ENCODE measurements at regions not wholly inside any gene's neighbourhood (a gene's known extent, or its start where the extent isn't known, plus 50 kb on each side); places are given as distances from the start of the nearest gene placed in this dataset.

- CTCF ChIA-PET (ENCODE audit: unreplicated experiment), result no interaction called here
- intact Hi-C loops (cut with micrococcal nuclease; ENCODE audit: unreplicated experiment), result no loop called here
These were observed 77.3 kb upstream of the LTA4H start for GRCh38 chr12:96112733-96113132.

GRCh38 chr12:96117460-96117859 is 76.7 kb upstream of the ELK3 start:
- H3K4me3 ChIP-seq (ENCODE audit: low read depth, low read length, poor library complexity, severe bottlenecking), result no peak overlapping the region
- H2AFZ ChIP-seq (ENCODE audit: low read length), result no peak overlapping the region

More at GRCh38 chr12:96112733-96113132, 77.3 kb upstream of the LTA4H start:
- TF ChIP-seq CTCF (conservative IDR thresholded peaks at IDR 0.05; ENCODE audit: low read length) (no peak), EZH2phosphoT487 (IDR thresholded peaks at IDR 0.05; ENCODE audit: borderline replicate concordance, low read depth, low read length) (no peak)
- Histone ChIP-seq H3K27ac (ENCODE audit: low read depth, low read length, poor library complexity, severe bottlenecking) (no peak overlapping the region), H4K20me1 (ENCODE audit: insufficient read depth, low read length) (no peaks in the 10 kb centered on the region), H3K9me2 (ENCODE audit: insufficient read depth, low read length) (no peaks in the 10 kb centered on the region), H3K36me3 (ENCODE audit: insufficient read depth, low read length) (no peaks in the 10 kb centered on the region), H3K4me1 (ENCODE audit: insufficient read depth, low read length, poor library complexity, severe bottlenecking) (no peaks in the 10 kb centered on the region), H3K4me3 (ENCODE audit: low read depth, low read length, poor library complexity, severe bottlenecking) (no peak overlapping the region), H3K79me2 (ENCODE audit: insufficient read depth, low read depth, low read length) (no peaks in the 10 kb centered on the region), H2AFZ (ENCODE audit: low read length) (no peak overlapping the region), H3K4me2 (ENCODE audit: low read length) (no peak overlapping the region), H3K9me3 (ENCODE audit: low read length) (no peaks in the 10 kb centered on the region)
- DNase-seq (ENCODE audit: low spot score), result no peak
- BruUV-seq (replicated peaks), result no TSS peak
- POLR2A ChIA-PET, result interaction anchor here (1.2 kb wide), 1 partner anchor 8 kb away, joined by 6 read pairs; no protein-coding TSS in a partner anchor

More at GRCh38 chr12:96117460-96117859, 76.7 kb upstream of the ELK3 start:
- TF ChIP-seq CTCF (conservative IDR thresholded peaks at IDR 0.05; ENCODE audit: low read length) (no peak), EZH2phosphoT487 (IDR thresholded peaks at IDR 0.05; ENCODE audit: borderline replicate concordance, low read depth, low read length) (no peak)
- ChIA-PET CTCF (ENCODE audit: unreplicated experiment) (no interaction called here), POLR2A (interaction anchor here (0.6 to 1.6 kb wide), 3 partner anchors 8 to 1881 kb away, joined by 3 to 9 read pairs (median 3); no protein-coding TSS in a partner anchor)
- H3K9me2 ChIP-seq (ENCODE audit: insufficient read depth, low read length), result no peaks in the 10 kb centered on the region
- no peak overlapping the region for H3K27ac ChIP-seq (ENCODE audit: low read depth, low read length, poor library complexity, severe bottlenecking)
- no peaks in the 10 kb centered on the region for H3K36me3 ChIP-seq (ENCODE audit: insufficient read depth, low read length)
- no peaks in the 10 kb centered on the region for H3K79me2 ChIP-seq (ENCODE audit: insufficient read depth, low read depth, low read length)
- H4K20me1 ChIP-seq (ENCODE audit: insufficient read depth, low read length), result no peaks in the 10 kb centered on the region
- no peak overlapping the region for H3K4me2 ChIP-seq (ENCODE audit: low read length)
- intact Hi-C loops (cut with micrococcal nuclease; ENCODE audit: unreplicated experiment), result no loop called here
- no peaks in the 10 kb centered on the region for H3K4me1 ChIP-seq (ENCODE audit: insufficient read depth, low read length, poor library complexity, severe bottlenecking)
- DNase-seq (ENCODE audit: low spot score), result no peak
- BruUV-seq (replicated peaks), result no TSS peak
- H3K9me3 ChIP-seq (ENCODE audit: low read length), result no peaks in the 10 kb centered on the region

All from OCI-LY7 (cell line).